ENCODE measurements at regions not wholly inside any gene's neighbourhood (a gene's known extent, or its start where the extent isn't known, plus 50 kb on each side); places are given as distances from the start of the nearest gene placed in this dataset.

- in situ Hi-C loops (cut with HindIII; ENCODE audit: low pct_ligation_motif_present, low sequenced_read_pairs): no loop called here
- peak overlapping the region; percentile 96 for H3K27ac ChIP-seq
These were observed 107.6 kb upstream of the SGK1 start for GRCh38 chr6:134425513-134425912.

GRCh38 chr6:134424798-134425170, 106.9 kb upstream of the SGK1 start:
- in situ Hi-C loops (cut with HindIII; ENCODE audit: low pct_ligation_motif_present, low sequenced_read_pairs): no loop called here
- no peak overlapping the region for H3K4me3 ChIP-seq (ENCODE audit: low read depth, low read length)
- H3K36me3 ChIP-seq (replicated peaks): no peaks in the 10 kb centered on the region
- TF ChIP-seq, protein P1, sequence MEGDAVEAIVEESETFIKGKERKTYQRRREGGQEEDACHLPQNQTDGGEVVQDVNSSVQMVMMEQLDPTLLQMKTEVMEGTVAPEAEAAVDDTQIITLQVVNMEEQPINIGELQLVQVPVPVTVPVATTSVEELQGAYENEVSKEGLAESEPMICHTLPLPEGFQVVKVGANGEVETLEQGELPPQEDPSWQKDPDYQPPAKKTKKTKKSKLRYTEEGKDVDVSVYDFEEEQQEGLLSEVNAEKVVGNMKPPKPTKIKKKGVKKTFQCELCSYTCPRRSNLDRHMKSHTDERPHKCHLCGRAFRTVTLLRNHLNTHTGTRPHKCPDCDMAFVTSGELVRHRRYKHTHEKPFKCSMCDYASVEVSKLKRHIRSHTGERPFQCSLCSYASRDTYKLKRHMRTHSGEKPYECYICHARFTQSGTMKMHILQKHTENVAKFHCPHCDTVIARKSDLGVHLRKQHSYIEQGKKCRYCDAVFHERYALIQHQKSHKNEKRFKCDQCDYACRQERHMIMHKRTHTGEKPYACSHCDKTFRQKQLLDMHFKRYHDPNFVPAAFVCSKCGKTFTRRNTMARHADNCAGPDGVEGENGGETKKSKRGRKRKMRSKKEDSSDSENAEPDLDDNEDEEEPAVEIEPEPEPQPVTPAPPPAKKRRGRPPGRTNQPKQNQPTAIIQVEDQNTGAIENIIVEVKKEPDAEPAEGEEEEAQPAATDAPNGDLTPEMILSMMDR (IDR thresholded peaks at IDR 0.05; ENCODE audit: low read depth, low read length, missing control alignments): no peak
- peak overlapping the region; percentile 96 for H3K27ac ChIP-seq
- no peak for DNase-seq
- H3K27me3 ChIP-seq (replicated peaks): no peaks in the 10 kb centered on the region

More at GRCh38 chr6:134425513-134425912, 107.6 kb upstream of the SGK1 start:
- Histone ChIP-seq H3K4me3 (ENCODE audit: low read depth, low read length) (no peak overlapping the region), H3K27me3 (replicated peaks) (no peaks in the 10 kb centered on the region), H3K36me3 (replicated peaks) (no peaks in the 10 kb centered on the region)
- TF ChIP-seq, protein P1 (IDR thresholded peaks at IDR 0.05; ENCODE audit: low read depth, low read length, missing control alignments): no peak
- DNase-seq: peak; percentile 28

GRCh38 chr6:134424165-134424797, 106.4 kb upstream of the SGK1 start:
- Histone ChIP-seq H3K27me3 (replicated peaks) (no peaks in the 10 kb centered on the region), H3K27ac (peak overlapping the region; percentile 96), H3K4me3 (ENCODE audit: low read depth, low read length) (no peak overlapping the region), H3K36me3 (replicated peaks) (no peaks in the 10 kb centered on the region)
- no peak for DNase-seq
- in situ Hi-C loops (cut with HindIII; ENCODE audit: low pct_ligation_motif_present, low sequenced_read_pairs): no loop called here
- TF ChIP-seq, protein P1 (IDR thresholded peaks at IDR 0.05; ENCODE audit: low read depth, low read length, missing control alignments): no peak

DNA sequence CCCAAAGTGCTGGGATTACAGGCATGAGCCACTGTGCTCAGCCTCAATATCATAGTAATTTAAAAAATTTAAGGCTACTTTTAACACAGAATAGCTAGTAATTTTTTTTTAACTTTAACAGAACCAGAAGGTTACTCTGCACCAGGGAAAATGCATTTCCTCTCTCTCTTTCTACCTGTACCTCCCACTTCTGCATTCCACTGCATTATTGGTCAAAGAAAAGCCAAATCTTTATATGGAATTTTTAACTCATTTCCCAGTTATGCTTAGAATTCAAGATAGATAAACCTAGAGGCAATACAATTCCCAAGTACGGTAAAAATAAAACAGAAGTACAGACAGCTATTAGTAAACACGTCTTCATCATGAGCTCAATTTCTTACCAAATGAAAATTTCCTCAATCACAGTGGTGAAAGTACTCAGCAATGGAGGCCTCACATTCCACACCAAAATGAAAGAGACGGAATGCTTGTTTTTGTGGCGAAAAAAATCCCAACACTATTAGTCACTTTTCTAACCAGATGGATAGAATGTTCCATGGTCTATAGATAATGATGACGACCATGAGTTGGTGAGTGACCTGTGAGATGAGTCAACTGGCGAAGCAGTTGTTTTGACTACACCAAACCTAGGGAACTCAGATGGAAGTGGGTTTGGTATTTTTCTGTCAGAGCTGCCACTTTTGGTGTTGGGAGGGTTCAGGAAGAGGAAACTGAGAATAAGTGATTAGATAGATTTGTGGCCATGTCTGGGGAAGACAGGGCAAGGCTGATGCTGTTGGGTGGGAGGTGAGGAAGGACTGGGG, 104.7 kb upstream of the SGK1 start:
- H3K36me3 ChIP-seq (replicated peaks): no peaks in the 10 kb centered on the region
- in situ Hi-C loops (cut with HindIII; ENCODE audit: low pct_ligation_motif_present, low sequenced_read_pairs): no loop called here
- no peaks in the 10 kb centered on the region for H3K27me3 ChIP-seq (replicated peaks)
- H3K4me3 ChIP-seq (ENCODE audit: low read depth, low read length): no peak overlapping the region
- TF ChIP-seq, protein P1 (IDR thresholded peaks at IDR 0.05; ENCODE audit: low read depth, low read length, missing control alignments): no peak
- peak overlapping the region; percentile 96 for H3K27ac ChIP-seq
- peak; percentile 99 for DNase-seq

GRCh38 chr6:134421501-134421900, 103.6 kb upstream of the SGK1 start:
- H3K27ac ChIP-seq: peak overlapping the region; percentile 96
- H3K4me3 ChIP-seq (ENCODE audit: low read depth, low read length): no peak overlapping the region
- in situ Hi-C loops (cut with HindIII; ENCODE audit: low pct_ligation_motif_present, low sequenced_read_pairs): no loop called here
- TF ChIP-seq, protein P1 (IDR thresholded peaks at IDR 0.05; ENCODE audit: low read depth, low read length, missing control alignments): no peak
- DNase-seq: peak; percentile 40
- no peaks in the 10 kb centered on the region for H3K36me3 ChIP-seq (replicated peaks)
- no peaks in the 10 kb centered on the region for H3K27me3 ChIP-seq (replicated peaks)
